Endothelial cell of umbilical vein (primary cell): ENCODE measurements at regions not wholly inside any gene's neighbourhood (a gene's known extent, or its start where the extent isn't known, plus 50 kb on each side); places are given as distances from the start of the nearest gene placed in this dataset.

Source experiments
- EZH2 ChIP-seq: IDR thresholded peaks from 2 replicates; pipeline ENCODE4 v1.6.1; 2012; ENCODE audit warnings: borderline replicate concordance, low read depth, mild to moderate bottlenecking, moderate library complexity, low read length, inconsistent platforms; ENCODE audit not compliant: severe bottlenecking
- FOS ChIP-seq: IDR thresholded peaks from 2 replicates; pipeline ENCODE4 v1.6.1; 2011; ENCODE audit warnings: mild to moderate bottlenecking, low read length, moderate library complexity, borderline replicate concordance; ENCODE audit not compliant: insufficient read depth
- GATA2 ChIP-seq: IDR thresholded peaks from 2 replicates; pipeline ENCODE4 v1.7.0; 2011; ENCODE audit warnings: low read depth, mild to moderate bottlenecking, moderate library complexity, mixed read lengths, low read length; ENCODE audit not compliant: insufficient read length, insufficient read depth
- JUN ChIP-seq: IDR thresholded peaks from 2 replicates; pipeline ENCODE4 v1.6.1; 2011; ENCODE audit warnings: borderline replicate concordance, low read depth; ENCODE audit not compliant: insufficient read length, insufficient read depth
- MYC ChIP-seq: IDR thresholded peaks from one replicate; pipeline ENCODE4 v1.6.1; 2011; ENCODE audit warnings: mild to moderate bottlenecking, low read depth, low read length
- POLR2A ChIP-seq: IDR thresholded peaks from 2 replicates; pipeline ENCODE4 v1.6.1; 2012; ENCODE audit warnings: low read depth, mild to moderate bottlenecking, control low read depth, low read length
- POLR2AphosphoS5 ChIP-seq: IDR thresholded peaks from 2 replicates; pipeline ENCODE4 v1.6.1; 2012; ENCODE audit warnings: low read depth, mild to moderate bottlenecking, control low read depth, low read length, moderate library complexity; ENCODE audit not compliant: insufficient read depth
- TF ChIP-seq, protein P1 (sequence below), 2 donors: IDR thresholded peaks; 1 replicate in 1 of 2; 2 replicates in 1 of 2; pipeline ENCODE4 v1.5.1; 2011; ENCODE audit warnings: low read length in 2 of 2, mild to moderate bottlenecking in 2 of 2, moderate library complexity in 2 of 2, control low read depth in 1 of 2, inconsistent platforms in 1 of 2, low read depth in 1 of 2; ENCODE audit not compliant: insufficient read depth in 1 of 2; ENCODE audit errors: extremely low read depth in 1 of 2
- TF ChIP-seq, protein P2 (sequence below): IDR thresholded peaks from 2 replicates; pipeline ENCODE4 v1.6.1; 2011; ENCODE audit not compliant: insufficient read depth, insufficient read length

DNA sequence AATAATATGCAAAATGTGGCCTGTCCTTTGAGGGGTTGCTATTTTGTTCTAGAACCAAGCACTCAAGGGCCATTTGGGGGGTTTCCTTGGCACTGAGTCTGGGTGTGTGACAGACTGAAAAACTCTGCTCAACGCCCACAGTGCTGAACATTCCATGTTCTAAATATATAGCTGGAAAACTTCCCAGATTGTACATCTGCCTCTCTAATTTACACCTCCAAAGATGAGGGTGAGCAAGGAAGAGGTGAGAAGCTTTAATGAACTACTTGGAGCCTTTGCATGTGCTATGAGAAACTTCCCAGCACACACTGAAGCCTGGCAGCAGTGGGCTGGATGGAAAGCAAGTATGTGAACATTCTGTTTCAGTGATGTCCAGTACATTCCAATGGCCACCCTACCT lies 296.7 kb upstream of the KCNH7 start:
- TF ChIP-seq, protein P1, sequence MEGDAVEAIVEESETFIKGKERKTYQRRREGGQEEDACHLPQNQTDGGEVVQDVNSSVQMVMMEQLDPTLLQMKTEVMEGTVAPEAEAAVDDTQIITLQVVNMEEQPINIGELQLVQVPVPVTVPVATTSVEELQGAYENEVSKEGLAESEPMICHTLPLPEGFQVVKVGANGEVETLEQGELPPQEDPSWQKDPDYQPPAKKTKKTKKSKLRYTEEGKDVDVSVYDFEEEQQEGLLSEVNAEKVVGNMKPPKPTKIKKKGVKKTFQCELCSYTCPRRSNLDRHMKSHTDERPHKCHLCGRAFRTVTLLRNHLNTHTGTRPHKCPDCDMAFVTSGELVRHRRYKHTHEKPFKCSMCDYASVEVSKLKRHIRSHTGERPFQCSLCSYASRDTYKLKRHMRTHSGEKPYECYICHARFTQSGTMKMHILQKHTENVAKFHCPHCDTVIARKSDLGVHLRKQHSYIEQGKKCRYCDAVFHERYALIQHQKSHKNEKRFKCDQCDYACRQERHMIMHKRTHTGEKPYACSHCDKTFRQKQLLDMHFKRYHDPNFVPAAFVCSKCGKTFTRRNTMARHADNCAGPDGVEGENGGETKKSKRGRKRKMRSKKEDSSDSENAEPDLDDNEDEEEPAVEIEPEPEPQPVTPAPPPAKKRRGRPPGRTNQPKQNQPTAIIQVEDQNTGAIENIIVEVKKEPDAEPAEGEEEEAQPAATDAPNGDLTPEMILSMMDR (IDR thresholded peaks at IDR 0.05; ENCODE audit: extremely low read depth in 1 of 2, insufficient read depth in 1 of 2, low read depth in 1 of 2, low read length in 2 of 2), result no peak
- no peak for TF ChIP-seq GATA2
- no peak for TF ChIP-seq FOS
- TF ChIP-seq POLR2A, result no peak
- TF ChIP-seq, protein P2, sequence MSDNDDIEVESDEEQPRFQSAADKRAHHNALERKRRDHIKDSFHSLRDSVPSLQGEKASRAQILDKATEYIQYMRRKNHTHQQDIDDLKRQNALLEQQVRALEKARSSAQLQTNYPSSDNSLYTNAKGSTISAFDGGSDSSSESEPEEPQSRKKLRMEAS, result no peak
- no peak for TF ChIP-seq EZH2
- TF ChIP-seq POLR2AphosphoS5, result no peak
- TF ChIP-seq JUN, result no peak
- no peak for TF ChIP-seq MYC
